ENCODE measurements at regions not wholly inside any gene's neighbourhood (a gene's known extent, or its start where the extent isn't known, plus 50 kb on each side); places are given as distances from the start of the nearest gene placed in this dataset.

GRCh38 chr6:167661552-167662044 is 165.1 kb upstream of the AFDN start:
- TF ChIP-seq EZH2 (IDR thresholded peaks at IDR 0.05; ENCODE audit: low read length), result no peak
- no peak for TF ChIP-seq CTCF (optimal IDR thresholded peaks at IDR 0.05 in 1 of 3, IDR thresholded peaks at IDR 0.05 in 1 of 3, conservative IDR thresholded peaks at IDR 0.05 in 1 of 3; ENCODE audit: extremely low read depth in 1 of 3, insufficient read depth in 2 of 3, low read length in 3 of 3)
- H4K20me1 ChIP-seq (ENCODE audit: control insufficient read depth, extremely low read depth, insufficient read depth, low read length), result no peaks in the 10 kb centered on the region
- no peak overlapping the region for H3K9ac ChIP-seq (ENCODE audit: control insufficient read depth, extremely low read depth, insufficient read depth, low read length)
- H3K79me2 ChIP-seq (ENCODE audit: control insufficient read depth, insufficient read depth, low read length), result no peaks in the 10 kb centered on the region
- H2AFZ ChIP-seq (ENCODE audit: control insufficient read depth, low read length), result no peak overlapping the region
- H3K4me1 ChIP-seq (ENCODE audit: control insufficient read depth, extremely low read depth, insufficient read depth, low read length), result no peaks in the 10 kb centered on the region
- no peak for FAIRE-seq
- no peak overlapping the region for H3K27ac ChIP-seq (ENCODE audit: control insufficient read depth, insufficient read depth, low read length)
- H3K9me3 ChIP-seq (ENCODE audit: control insufficient read depth, low read depth, low read length), result no peaks in the 10 kb centered on the region
- no peak overlapping the region for H3K4me2 ChIP-seq (ENCODE audit: control insufficient read depth, extremely low read depth, insufficient read depth, low read depth, low read length)
- no peaks in the 10 kb centered on the region for H3K9me1 ChIP-seq (ENCODE audit: control insufficient read depth, extremely low read depth, insufficient read depth, low read length)
- H3K27me3 ChIP-seq (ENCODE audit: control insufficient read depth, extremely low read depth, insufficient read depth, low read length), result no peaks in the 10 kb centered on the region
- no peak overlapping the region for H3K4me3 ChIP-seq (ENCODE audit: control insufficient read depth in 2 of 3, extremely low read depth in 1 of 3, insufficient read depth in 2 of 3, low read depth in 1 of 3, low read length in 3 of 3)
- H3K36me3 ChIP-seq (ENCODE audit: control insufficient read depth in 2 of 2, extremely low read depth in 1 of 2, insufficient read depth in 2 of 2, low read length in 2 of 2), result no peaks in the 10 kb centered on the region
- DNase-seq (ENCODE audit: low read depth, low spot score), result no peak
- dilution Hi-C loops (cut with MboI; ENCODE audit: extremely low pct_ligation_motif_present, low sequenced_read_pairs), result no loop called here

DNA sequence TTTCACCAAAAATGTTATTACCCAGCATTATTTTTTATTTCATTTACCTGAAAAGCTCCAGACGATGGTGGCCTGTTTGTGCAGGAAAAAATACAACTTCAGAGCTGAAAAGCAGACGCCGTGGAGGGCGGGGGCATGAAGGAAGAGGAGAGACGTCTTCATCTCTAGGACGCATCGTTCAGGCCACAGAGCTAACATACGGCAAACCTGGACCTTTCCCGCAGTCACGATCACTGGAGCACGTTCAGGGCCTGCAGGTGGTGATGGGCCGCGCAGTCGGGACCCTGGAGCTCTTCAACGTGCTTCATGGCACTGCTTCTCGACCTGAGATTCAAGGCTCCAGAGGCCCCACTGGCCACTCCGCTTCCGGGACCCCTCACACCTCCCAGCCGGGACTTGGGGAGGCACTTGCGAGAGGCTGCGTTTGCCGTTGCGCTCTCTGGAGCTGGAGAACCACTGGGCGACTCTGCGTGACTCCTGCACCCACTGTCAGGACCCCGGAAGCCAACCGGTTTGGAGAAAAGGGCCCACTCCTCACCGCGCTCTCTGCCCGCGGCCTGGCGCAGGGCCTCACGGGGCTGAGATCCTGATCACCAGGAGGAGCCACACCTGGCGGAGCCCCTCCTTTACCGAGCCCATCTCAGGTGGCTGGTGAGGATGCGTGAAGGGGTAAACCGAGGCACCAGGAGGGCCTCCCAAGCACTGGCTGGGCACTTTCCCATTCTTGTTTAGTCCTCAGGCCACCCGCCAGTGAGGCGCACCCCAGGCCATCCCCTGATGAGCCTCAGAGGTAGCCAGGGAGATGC is 164.4 kb upstream of the AFDN start:
- no peak overlapping the region for H3K9ac ChIP-seq (ENCODE audit: control insufficient read depth, extremely low read depth, insufficient read depth, low read length)
- no peak for FAIRE-seq
- TF ChIP-seq CTCF (optimal IDR thresholded peaks at IDR 0.05 in 1 of 3, IDR thresholded peaks at IDR 0.05 in 1 of 3, conservative IDR thresholded peaks at IDR 0.05 in 1 of 3; ENCODE audit: extremely low read depth in 1 of 3, insufficient read depth in 2 of 3, low read length in 3 of 3) (no peak), EZH2 (IDR thresholded peaks at IDR 0.05; ENCODE audit: low read length) (no peak)
- no peaks in the 10 kb centered on the region for H3K79me2 ChIP-seq (ENCODE audit: control insufficient read depth, insufficient read depth, low read length)
- no peaks in the 10 kb centered on the region for H3K4me1 ChIP-seq (ENCODE audit: control insufficient read depth, extremely low read depth, insufficient read depth, low read length)
- no peaks in the 10 kb centered on the region for H3K9me3 ChIP-seq (ENCODE audit: control insufficient read depth, low read depth, low read length)
- H3K36me3 ChIP-seq (ENCODE audit: control insufficient read depth in 2 of 2, extremely low read depth in 1 of 2, insufficient read depth in 2 of 2, low read length in 2 of 2), result no peaks in the 10 kb centered on the region
- H3K4me2 ChIP-seq (ENCODE audit: control insufficient read depth, extremely low read depth, insufficient read depth, low read depth, low read length), result no peak overlapping the region
- DNase-seq (ENCODE audit: low read depth, low spot score), result no peak
- H4K20me1 ChIP-seq (ENCODE audit: control insufficient read depth, extremely low read depth, insufficient read depth, low read length), result no peaks in the 10 kb centered on the region
- no peaks in the 10 kb centered on the region for H3K9me1 ChIP-seq (ENCODE audit: control insufficient read depth, extremely low read depth, insufficient read depth, low read length)
- dilution Hi-C loops (cut with MboI; ENCODE audit: extremely low pct_ligation_motif_present, low sequenced_read_pairs), result no loop called here
- H3K4me3 ChIP-seq (ENCODE audit: control insufficient read depth in 2 of 3, extremely low read depth in 1 of 3, insufficient read depth in 2 of 3, low read depth in 1 of 3, low read length in 3 of 3), result no peak overlapping the region
- no peak overlapping the region for H2AFZ ChIP-seq (ENCODE audit: control insufficient read depth, low read length)
- no peak overlapping the region for H3K27ac ChIP-seq (ENCODE audit: control insufficient read depth, insufficient read depth, low read length)
- H3K27me3 ChIP-seq (ENCODE audit: control insufficient read depth, extremely low read depth, insufficient read depth, low read length), result no peaks in the 10 kb centered on the region

All from keratinocyte (primary cell).